ENCODE measurements at regions not wholly inside any gene's neighbourhood (a gene's known extent, or its start where the extent isn't known, plus 50 kb on each side); places are given as distances from the start of the nearest gene placed in this dataset.

GRCh38 chr9:16310278-16311110 lies 560.0 kb downstream of the BNC2 start:
- no peak for DNase-seq (ENCODE audit: low read depth in 2 of 2)

- no peak for DNase-seq (ENCODE audit: low read depth in 2 of 2)
Observed at GRCh38 chr9:16312116-16312515, 558.4 kb downstream of the BNC2 start.

- no peak for DNase-seq (ENCODE audit: low read depth in 2 of 2)
Observed at GRCh38 chr9:16312962-16313546, 557.4 kb downstream of the BNC2 start.

GRCh38 chr9:16314476-16314875 lies 556.0 kb downstream of the BNC2 start:
- no peak for DNase-seq (ENCODE audit: low read depth in 2 of 2)

GRCh38 chr9:16315720-16316119 lies 554.8 kb downstream of the BNC2 start:
- DNase-seq (ENCODE audit: low read depth in 2 of 2): no peak

GRCh38 chr9:16316456-16316855 lies 554.0 kb downstream of the BNC2 start:
- DNase-seq (ENCODE audit: low read depth in 2 of 2): no peak

GRCh38 chr9:16316911-16317817 lies 553.3 kb downstream of the BNC2 start:
- DNase-seq (ENCODE audit: low read depth in 2 of 2): no peak

- no peak for DNase-seq (ENCODE audit: low read depth in 2 of 2)
Observed at GRCh38 chr9:16318516-16319060, 551.9 kb downstream of the BNC2 start.

- DNase-seq (ENCODE audit: low read depth in 2 of 2): no peak
Observed at GRCh38 chr9:16319646-16320045, 550.8 kb downstream of the BNC2 start.

GRCh38 chr9:16320338-16320902 lies 550.0 kb downstream of the BNC2 start:
- DNase-seq (ENCODE audit: low read depth in 2 of 2): no peak

GRCh38 chr9:16321461-16322119 lies 548.9 kb downstream of the BNC2 start:
- DNase-seq (ENCODE audit: low read depth in 2 of 2): no peak

- no peak for DNase-seq (ENCODE audit: low read depth in 2 of 2)
Observed at GRCh38 chr9:16322849-16323248, 547.6 kb downstream of the BNC2 start.

GRCh38 chr9:16325966-16326365 lies 544.5 kb downstream of the BNC2 start:
- DNase-seq (ENCODE audit: low read depth in 2 of 2): no peak

GRCh38 chr9:16328349-16328748 lies 542.1 kb downstream of the BNC2 start:
- no peak for DNase-seq (ENCODE audit: low read depth in 2 of 2)

GRCh38 chr9:16329671-16330113 lies 540.8 kb downstream of the BNC2 start:
- no peak for DNase-seq (ENCODE audit: low read depth in 2 of 2)

GRCh38 chr9:16331031-16331430 lies 539.4 kb downstream of the BNC2 start:
- no peak for DNase-seq (ENCODE audit: low read depth in 2 of 2)

- DNase-seq (ENCODE audit: low read depth in 2 of 2): no peak
Observed at GRCh38 chr9:16331527-16331926, 538.9 kb downstream of the BNC2 start.

GRCh38 chr9:16333691-16334090 lies 536.8 kb downstream of the BNC2 start:
- DNase-seq (ENCODE audit: low read depth in 2 of 2): no peak

- no peak for DNase-seq (ENCODE audit: low read depth in 2 of 2)
Observed at GRCh38 chr9:16335788-16336580, 534.5 kb downstream of the BNC2 start.

GRCh38 chr9:16336833-16337232 lies 533.6 kb downstream of the BNC2 start:
- no peak for DNase-seq (ENCODE audit: low read depth in 2 of 2)
